ENCODE measurements at regions not wholly inside any gene's neighbourhood (a gene's known extent, or its start where the extent isn't known, plus 50 kb on each side); places are given as distances from the start of the nearest gene placed in this dataset.
"Not testable (repeated sequence)": the region's sequence is repeated elsewhere in the genome, so short reads cannot be mapped to it uniquely, and the experiment has no call there.

DNA sequence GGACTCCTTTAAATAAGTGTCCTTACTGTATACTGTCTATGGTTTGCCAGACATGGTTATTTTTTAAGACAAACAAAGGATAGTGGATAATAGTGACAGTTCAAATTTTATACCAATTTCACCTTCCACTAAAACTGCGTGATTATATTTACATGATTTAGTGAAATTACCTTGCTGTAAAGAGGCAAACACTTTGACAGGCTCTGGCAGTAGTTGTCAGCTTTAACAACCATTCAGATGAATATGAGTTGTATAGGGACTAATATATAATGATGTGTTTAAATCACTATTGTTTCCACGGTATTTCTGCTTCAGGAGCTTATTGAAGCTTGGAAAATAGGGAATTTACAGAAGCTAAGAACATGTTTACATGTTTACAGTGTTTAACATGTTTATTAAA is 1364.0 kb downstream of the FSCB start:
- DNase-seq: no peak

DNA sequence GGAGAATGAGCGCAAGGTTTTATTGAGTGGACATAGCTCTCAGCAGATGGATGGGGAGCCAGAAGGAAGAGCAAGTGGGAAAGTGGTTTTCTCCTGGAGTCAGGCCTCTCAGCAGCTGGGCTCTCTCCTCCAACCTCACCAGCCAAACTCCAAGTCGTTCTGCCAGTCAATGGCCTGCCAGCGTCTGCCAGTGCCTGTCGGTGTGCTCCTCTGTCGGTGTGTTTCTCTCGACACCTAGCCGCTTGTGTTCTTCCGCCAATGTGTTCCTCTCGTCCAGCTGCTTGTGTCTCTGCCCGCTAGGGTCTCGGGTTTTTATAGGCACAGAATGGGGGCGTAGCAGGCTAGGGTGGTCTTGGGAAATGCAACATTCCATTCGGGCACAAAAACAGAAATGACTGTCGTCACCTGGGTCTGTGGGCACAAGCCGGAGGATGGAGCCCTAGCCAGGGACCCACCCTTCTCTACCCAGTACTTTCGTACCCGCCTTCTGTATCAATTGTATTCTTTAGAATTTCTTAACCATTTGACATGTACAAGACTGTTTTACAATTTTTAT is 1365.4 kb downstream of the FSCB start:
- DNase-seq: no peak

DNA sequence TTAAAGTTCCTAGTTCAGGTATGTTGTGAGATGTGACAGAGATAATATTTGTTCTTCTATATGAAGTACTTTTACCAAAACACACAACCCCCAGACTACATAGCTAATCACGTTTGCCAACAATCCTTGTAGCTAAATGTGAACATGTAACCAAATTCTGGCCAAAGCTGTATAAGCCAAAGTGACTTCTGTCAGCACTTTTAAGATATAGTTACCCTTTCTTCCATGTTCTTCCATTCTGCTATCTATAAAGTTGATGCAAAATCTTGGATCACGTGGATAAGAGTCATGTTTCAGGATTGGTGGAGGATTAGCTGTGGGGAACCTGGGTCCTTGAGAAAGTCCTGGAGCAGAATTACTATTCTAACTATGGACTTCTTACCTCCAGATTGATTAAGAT is 1366.6 kb downstream of the FSCB start:
- DNase-seq: no peak

DNA sequence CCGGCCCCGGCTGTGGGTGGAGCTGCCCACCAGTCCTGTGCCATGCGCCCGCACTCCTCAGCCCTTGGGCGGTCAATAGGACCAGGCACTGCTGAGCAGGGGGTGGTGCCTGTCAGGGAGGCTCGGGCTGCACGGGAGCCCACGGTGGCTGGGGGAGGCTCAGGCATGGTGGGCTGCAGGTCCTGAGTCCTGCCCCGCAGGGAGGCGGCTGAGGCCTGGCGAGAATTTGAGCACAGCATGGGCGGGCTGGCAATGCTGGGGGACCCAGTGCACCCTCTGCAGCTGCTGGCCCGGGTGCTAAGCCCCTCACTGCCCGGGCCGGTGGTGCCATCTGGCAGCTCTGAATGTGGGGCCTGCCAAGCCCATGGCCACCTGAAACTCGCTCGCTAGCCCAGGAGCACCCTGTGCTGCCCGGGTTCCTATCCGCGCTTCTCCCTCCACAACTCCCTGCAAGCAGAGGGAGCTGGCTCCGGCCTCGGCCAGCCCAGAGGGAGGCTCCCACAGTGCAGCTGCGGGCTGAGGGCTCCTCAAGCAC is 1371.1 kb downstream of the FSCB start:
- DNase-seq: no peak

DNA sequence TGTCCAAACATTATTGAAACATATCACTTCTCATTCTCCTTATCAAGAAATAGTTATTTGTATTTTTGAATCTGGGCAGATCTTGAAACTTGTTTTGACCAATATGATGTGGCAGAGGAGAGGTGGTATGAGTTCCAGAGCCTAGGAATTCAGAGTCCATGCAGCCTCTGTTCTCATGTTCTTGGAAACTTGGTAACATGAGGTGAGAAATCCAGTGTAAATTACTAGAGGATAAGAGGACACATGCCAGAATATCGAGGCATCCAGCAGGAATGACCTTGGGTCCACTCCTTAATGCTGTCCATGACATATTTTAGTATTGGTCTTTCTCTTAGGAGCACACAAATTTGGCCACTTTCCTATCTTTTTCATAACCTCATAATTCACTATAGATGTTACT is 1374.6 kb downstream of the FSCB start:
- DNase-seq: no peak

DNA sequence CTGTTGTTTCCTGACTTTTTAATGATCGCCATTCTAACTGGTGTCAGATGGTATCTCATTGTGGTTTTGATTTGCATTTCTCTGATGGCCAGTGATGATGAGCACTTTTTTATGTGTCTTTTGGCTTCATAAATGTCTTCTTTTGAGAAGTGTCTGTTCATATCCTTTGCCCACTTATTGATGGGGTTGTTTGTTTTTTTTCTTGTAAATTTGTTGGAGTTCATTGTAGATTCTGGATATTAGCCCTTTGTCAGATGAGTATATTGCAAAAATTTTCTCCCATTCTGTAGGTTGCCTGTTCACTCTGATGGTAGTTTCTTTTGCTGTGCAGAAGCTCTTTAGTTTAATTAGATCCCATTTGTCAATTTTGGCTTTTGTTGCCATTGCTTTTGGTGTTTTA is 1378.7 kb downstream of the FSCB start:
- not testable (repeated sequence) for DNase-seq

DNA sequence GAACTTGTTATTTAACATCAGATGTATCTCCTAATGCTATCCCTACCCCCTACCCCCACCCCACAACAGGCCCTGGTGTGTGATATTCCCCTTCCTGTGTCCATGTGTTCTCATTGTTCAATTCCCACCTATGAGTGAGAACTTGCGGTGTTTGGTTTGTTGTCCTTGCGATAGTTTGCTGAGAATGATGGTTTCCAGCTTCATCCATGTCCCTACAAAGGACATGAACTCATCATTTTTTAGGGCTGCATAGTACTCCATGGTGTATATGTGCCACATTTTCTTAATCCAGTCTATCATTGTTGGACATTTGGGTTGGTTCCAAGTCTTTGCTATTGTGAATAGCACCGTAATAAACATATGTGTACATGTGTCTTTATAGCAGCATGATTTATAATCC is 1379.2 kb downstream of the FSCB start:
- DNase-seq: not testable (repeated sequence)

DNA sequence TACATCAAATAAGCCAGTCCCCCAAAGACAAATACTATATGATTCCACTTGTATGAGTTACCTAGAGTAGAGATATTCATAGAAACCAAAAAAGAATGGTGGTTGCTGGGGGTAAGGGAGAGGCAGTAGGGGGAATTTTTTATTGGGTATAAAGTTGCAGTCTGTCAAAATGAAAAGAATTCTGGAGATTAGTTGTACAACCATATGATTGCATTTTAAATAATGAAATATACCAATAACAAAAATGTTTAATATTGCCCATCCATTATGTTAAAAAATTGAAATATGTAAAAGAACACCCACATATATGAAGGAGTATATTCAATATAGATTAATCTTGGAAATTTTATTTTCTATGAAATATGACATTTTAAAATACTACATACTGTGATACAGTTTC is 1383.5 kb downstream of the FSCB start:
- no peak for DNase-seq

DNA sequence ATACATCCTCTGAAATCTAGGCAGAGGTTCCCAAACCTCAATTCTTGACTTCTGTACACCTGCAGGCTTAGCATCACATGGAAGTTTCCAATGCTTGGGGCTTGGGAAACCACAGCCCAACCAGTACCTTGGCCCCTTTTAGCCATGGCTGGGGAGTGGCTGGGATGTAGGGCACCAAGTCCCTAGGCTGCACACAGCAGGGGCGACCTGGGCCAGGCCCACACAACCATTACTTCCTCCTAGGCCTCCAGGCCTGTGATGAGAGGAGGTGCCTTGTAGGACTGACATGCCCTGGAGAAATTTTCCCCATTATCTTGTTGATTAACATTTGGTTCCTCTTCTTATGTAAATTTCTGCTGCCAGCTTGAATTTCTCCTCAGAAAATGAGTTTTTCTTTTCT is 1387.4 kb downstream of the FSCB start:
- DNase-seq: no peak

DNA sequence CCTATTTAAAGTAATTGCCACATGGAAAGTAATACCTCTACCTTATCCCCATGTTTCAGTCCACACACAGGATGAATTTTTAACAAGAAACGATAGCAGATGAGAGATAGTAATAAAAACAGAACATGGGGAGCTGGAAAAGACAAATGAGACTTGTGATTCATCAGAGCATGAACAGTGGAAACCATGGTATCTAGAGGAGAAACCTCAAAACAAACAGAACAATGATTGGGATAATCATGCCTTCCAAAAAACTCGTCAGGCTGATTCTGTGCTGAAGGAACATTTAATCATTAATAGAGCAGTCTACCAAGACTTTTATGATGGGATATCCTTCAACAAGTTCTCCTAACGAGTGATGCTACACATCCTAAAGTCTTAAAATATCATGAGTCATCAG is 1390.7 kb downstream of the FSCB start:
- no peak for DNase-seq

DNA sequence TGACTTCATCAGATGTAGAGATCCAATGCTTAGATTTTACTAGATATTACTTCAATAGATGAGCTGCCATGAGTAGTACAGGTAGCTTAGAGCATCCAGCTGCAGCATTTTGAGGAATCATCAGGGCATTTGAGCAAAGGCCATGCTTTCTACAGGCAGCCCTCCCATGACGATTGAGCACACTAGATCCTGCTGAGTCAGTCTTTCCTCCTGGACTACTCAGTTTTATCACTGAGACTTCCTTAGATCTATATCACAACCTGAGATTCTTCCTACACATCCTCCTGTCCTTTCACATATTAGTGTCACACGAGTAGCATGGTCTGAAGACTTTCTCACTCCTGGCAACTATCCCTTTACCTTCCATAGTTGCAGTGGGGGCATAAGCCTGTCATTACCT is 1401.8 kb downstream of the FSCB start:
- no peak for DNase-seq

DNA sequence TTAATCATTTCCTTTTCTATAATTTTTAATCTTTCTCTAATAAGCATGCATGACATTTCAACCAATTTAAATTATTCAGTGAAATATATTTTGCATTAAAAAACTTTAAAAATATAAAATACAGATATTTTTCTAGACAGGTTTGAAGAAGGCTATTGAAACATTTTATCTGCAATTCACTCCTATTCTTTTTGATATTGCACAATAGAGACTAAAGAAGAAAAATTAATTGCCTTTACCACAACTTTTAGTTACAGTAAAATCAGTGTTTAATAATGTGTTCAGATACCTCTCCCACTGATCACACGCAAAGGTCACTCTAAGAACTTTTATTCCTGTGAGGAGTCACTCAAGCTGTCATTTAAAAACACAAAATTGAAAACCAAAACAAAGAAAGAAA is 1416.7 kb downstream of the FSCB start:
- DNase-seq: no peak

DNA sequence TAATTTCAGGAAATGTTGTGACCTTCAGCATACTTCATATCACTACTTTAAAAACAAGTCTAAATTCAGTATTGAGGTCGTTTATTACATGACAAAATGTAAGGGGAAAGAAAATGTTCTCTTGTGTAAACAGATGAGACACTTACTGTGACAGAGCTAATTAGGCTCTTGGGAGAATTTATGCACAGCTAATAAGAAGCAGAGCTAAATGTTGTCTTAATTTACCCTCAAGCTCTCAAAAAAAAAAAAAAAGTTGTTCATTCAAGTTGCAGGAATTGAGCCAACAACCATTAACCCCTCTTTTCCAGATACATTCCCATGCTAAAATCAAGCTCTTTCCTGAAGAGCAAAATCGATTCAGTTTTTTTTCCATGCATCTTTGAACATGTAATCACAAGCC is 1419.4 kb downstream of the FSCB start:
- no peak for DNase-seq

DNA sequence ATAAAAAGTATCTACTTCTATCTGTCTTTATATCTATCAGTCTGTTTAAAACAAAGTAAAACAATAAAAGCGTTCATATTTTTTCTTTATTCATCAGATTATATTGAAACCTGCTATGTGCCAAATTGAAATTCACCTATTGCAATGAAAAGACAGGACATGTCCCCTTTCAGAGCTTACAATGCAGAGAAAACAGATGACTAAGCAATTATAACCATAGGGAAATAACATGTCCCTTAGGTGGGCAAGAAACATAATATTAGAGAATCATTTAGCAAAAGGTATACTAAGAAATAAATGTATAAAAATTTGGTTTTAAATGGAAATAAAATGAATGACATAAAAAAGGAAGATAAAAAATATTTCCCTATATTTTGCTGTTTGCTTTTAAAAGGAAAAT is 1421.3 kb downstream of the FSCB start:
- DNase-seq: no peak

DNA sequence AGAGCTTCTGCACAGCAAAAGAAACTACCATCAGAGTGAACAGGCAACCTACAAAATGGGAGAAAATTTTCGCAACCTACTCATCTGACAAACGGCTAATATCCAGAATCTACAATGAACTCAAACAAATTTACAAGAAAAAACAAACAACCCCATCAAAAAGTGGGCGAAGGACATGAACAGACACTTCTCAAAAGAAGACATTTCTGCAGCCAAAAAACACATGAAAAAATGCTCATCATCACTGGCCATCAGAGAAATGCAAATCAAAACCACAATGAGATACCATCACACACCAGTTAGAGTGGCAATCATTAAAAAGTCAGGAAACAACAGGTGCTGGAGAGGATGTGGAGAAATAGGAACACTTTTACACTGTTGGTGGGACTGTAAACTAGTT is 1439.7 kb downstream of the FSCB start:
- DNase-seq: not testable (repeated sequence)

DNA sequence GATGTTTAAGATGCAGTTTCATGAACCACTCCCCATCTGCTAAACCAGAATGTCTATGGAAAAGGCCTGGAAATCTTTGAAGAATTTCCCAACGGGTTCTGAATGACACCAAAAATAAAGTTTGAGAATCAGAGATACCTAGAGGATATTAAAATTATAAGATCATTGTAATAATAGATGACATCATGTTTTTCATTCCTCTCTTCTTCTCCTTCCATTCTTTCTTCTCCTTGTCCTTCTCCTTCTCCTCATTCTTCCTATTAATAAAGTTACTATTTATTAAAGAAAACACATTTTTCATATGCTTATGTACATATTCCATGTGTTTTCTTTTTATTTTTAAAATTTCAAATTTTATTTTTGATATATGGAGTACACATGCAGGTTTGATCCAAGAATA is 1449.4 kb downstream of the LRFN5 start:
- no peak for DNase-seq

DNA sequence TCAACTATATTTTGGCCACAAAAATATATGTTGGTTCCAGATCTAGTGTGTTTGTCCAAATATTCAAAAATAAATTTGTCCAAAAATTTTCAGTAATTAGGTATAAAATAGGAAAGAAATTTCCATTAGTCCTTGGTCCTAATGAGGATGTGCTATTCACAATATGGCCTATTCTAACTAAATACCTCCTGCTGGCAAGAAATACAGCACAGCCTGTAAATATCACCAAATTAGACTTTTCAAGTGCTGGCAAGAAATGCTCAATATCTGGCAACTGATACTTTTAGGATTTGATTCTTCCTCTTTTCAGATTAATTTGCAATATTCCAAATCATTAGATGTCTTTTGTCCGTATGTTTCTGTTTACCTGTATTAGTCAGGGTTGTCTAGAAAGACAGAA is 1446.2 kb downstream of the LRFN5 start:
- DNase-seq: no peak

DNA sequence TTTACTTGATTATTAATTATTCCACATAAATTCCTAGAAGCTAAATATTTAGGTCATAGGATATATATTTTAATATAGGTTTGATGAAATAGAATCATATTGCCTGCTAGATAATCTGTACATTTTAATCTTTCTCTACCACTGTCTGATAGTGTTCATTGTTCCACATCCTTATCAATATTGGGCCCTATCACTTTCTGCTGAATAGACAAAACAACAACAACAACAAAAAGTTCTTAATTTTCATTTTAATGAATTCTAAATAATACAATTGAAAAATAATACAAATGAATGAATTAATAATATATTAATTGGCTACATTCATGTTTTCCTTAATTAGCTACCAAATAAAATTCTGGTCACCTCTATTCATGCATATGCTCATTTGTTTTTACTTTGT is 1437.2 kb downstream of the LRFN5 start:
- DNase-seq: no peak

DNA sequence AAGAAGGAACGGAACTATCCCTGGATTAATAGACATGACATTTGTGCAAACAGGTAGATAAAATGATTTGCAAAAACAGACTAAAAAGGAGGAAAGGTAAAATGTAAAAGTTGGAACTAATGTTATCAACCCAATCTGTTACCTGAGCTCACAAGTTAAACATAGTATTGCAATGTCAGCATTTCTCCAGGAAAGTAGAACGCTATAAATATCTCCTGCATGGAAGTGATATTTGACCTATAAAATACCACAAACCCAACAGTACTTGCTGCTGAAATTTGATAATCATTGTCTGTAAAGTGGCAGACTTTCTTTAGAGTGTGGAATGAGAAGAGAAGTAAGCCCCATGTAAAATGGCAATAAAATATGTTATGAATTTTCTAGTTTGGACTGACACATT is 1435.7 kb downstream of the LRFN5 start:
- no peak for DNase-seq

DNA sequence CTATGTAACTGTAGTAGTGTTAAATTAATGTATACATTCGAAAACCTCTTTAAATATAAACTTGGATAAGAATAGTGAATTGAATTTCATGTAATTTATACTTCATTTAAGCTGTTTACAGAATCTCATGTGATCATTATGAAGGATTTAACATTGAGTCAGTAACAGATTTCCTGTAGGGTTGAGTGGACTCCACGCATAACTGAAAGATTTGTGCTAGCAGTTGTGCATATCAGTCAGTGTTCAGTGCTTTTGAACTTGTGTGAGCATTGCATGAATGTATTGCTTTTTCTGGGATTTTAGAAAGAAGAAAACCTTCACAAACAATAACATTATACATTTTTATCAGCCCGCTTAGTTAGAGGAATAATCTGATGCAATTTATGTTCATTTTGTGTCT is 1435.3 kb downstream of the LRFN5 start:
- DNase-seq: no peak

DNA sequence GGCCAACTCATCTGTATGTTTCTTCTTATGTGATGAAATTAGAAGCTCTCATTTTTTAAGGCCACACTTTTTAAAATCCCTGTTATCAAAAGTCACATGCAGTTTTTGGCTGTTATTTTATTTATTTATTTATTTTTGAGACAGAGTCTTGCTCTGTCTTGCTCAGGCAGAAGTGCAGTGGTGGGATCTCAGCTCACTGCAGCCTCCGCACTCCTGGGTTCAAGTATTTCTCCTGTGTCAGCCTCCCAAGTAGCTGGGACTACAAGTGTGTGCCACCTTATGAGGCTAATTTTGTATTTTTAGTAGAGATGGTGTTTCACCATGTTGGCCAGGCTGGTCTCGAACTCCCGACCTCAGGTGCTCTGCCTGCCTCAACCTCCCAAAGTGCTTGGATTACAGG is 1434.5 kb downstream of the LRFN5 start:
- DNase-seq: no peak

DNA sequence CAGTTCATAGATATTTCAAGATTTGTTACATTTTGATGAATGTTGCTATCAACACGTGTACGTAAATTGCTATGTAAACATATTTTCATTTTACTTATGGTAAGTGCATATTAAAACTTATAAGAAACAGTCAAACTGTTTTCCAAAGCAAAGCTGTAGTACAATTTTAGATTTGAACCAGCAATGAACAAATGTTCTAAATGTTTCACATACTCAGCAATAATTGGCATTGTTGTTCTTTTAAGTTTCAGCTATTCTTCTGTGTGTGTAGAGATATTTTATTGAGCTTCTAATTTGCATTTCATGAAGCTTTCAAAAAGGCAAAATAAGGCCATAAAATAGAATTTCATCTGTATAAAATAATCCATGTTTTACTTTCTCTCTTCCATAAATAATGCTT is 1433.2 kb downstream of the LRFN5 start:
- DNase-seq: no peak

DNA sequence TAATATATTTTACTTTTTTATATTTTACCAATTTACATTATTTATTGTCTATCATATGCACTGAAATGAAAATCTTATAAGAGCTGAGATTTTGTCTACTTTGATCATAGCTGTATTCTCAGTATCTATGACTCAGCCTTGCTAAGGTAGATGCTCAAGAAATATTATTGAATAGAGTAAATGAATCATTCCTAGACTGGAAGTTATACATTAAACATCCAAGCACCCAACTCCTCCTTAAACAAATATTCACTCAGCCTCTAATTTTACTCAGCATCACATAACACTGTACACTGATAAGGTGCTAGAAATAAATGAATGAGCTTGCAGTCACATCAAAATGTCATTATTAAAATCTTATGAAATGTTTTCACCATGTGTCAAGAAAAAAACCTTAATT is 1424.9 kb downstream of the LRFN5 start:
- no peak for DNase-seq

DNA sequence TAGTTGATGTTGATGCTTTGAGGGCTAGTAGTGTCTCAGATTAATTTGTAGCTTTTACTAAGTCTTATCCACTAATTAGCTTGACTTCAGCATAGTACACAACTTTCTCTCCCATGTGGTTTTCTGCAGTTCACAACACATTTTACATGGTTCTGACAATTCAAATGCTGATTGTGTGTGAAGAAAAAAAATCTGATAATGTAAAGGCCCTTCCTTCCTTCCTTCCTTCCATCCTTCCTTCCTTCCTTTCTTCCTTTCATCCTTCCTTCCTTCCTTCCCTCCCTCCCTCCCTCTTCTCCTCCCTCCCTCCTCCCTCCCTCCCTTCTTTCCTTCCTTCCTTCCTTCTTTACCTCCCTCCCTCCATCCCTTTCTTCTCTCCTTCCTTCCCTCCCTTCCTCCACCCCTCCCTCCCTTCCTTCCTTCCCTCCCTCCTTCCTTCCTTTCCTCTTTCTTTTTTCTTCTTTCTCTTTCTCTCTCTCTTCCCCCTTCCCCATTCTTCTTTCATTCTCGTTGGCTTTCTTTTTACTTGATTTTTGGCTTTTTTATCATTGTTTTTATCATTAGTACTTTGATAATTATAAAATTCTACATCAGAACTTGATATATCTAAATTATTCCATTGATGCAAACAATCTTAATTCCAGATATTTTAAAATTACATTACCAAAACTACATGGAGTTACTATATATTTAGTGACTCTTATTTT is 1415.6 kb downstream of the LRFN5 start:
- no peak for DNase-seq

DNA sequence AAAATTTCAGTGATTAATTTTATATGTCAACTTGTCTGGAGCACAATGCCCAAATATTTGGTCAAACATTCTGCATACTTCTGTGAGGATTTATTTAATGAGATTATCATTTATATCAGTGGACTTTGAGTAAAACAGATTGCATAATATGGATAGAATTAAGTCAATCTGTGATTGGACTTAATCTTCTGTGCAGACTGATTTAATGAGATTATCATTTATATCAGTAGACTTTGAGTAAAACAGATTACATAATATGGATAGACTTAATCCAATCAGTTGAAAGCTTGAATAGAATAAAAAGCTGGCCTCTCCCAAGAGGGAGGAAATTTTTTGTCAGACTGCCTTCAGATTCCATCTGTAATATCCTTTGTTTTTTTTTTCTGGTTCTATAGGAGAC is 1413.2 kb downstream of the LRFN5 start:
- DNase-seq: peak; percentile 48 to 85

Measured in NCI-H524 (cell line).